ENCODE measurements at regions not wholly inside any gene's neighbourhood (a gene's known extent, or its start where the extent isn't known, plus 50 kb on each side); places are given as distances from the start of the nearest gene placed in this dataset.

- Histone ChIP-seq H3K4me3 (no peak overlapping the region), H3K9me3 (no peaks in the 10 kb centered on the region), H3K9ac (ENCODE audit: low read depth in 2 of 2, low read length in 2 of 2) (no peak overlapping the region), H3K27ac (no peak overlapping the region), H3K27me3 (no peaks in the 10 kb centered on the region), H3K4me1 (no peaks in the 10 kb centered on the region), H3K36me3 (no peaks in the 10 kb centered on the region)
- intact Hi-C loops (cut with DNase I): no loop called here
- no peak for DNase-seq
- TF ChIP-seq CTCF (IDR thresholded peaks at IDR 0.05): no peak
These were observed 233.6 kb downstream of the TPBG start for GRCh38 chr6:82597201-82597600.

GRCh38 chr6:82602776-82603175, 239.2 kb downstream of the TPBG start:
- H3K27ac ChIP-seq: no peak overlapping the region
- no peak overlapping the region for H3K4me3 ChIP-seq
- no peak for DNase-seq
- H3K4me1 ChIP-seq: no peaks in the 10 kb centered on the region
- no peak overlapping the region for H3K9ac ChIP-seq (ENCODE audit: low read depth in 2 of 2, low read length in 2 of 2)
- H3K9me3 ChIP-seq: no peaks in the 10 kb centered on the region
- no peaks in the 10 kb centered on the region for H3K27me3 ChIP-seq
- no peaks in the 10 kb centered on the region for H3K36me3 ChIP-seq
- TF ChIP-seq CTCF (IDR thresholded peaks at IDR 0.05): no peak
- intact Hi-C loops (cut with DNase I): no loop called here

- intact Hi-C loops (cut with DNase I): no loop called here
- Histone ChIP-seq H3K27me3 (no peaks in the 10 kb centered on the region), H3K9me3 (no peaks in the 10 kb centered on the region), H3K36me3 (no peaks in the 10 kb centered on the region), H3K4me1 (no peaks in the 10 kb centered on the region), H3K27ac (no peak overlapping the region), H3K9ac (ENCODE audit: low read depth in 2 of 2, low read length in 2 of 2) (no peak overlapping the region), H3K4me3 (no peak overlapping the region)
- no peak for DNase-seq
- TF ChIP-seq CTCF (IDR thresholded peaks at IDR 0.05): no peak
These were observed 240.3 kb downstream of the TPBG start for GRCh38 chr6:82603871-82604270.

- Histone ChIP-seq H3K4me3 (no peak overlapping the region), H3K27me3 (no peaks in the 10 kb centered on the region), H3K27ac (no peak overlapping the region), H3K4me1 (no peaks in the 10 kb centered on the region), H3K9me3 (no peaks in the 10 kb centered on the region), H3K9ac (ENCODE audit: low read depth in 2 of 2, low read length in 2 of 2) (no peak overlapping the region), H3K36me3 (no peaks in the 10 kb centered on the region)
- no peak for TF ChIP-seq CTCF (IDR thresholded peaks at IDR 0.05)
- intact Hi-C loops (cut with DNase I): no loop called here
- no peak for DNase-seq
These were observed 244.5 kb downstream of the TPBG start for GRCh38 chr6:82607998-82608725.

GRCh38 chr6:82608781-82609180, 245.2 kb downstream of the TPBG start:
- Histone ChIP-seq H3K27me3 (no peaks in the 10 kb centered on the region), H3K9ac (ENCODE audit: low read depth in 2 of 2, low read length in 2 of 2) (no peak overlapping the region), H3K9me3 (no peaks in the 10 kb centered on the region), H3K27ac (no peak overlapping the region), H3K4me1 (no peaks in the 10 kb centered on the region), H3K4me3 (no peak overlapping the region), H3K36me3 (no peaks in the 10 kb centered on the region)
- TF ChIP-seq CTCF (IDR thresholded peaks at IDR 0.05): no peak
- DNase-seq: no peak
- intact Hi-C loops (cut with DNase I): no loop called here

Measured in colonic mucosa (tissue), 4 donors.